Activated T-cell treated with anti-CD3 and anti-CD28 coated beads, Interleukin-2, amount 50 U/mL, for 24 hours (primary cell): ENCODE measurements at regions not wholly inside any gene's neighbourhood (a gene's known extent, or its start where the extent isn't known, plus 50 kb on each side); places are given as distances from the start of the nearest gene placed in this dataset.
A peak's percentile ranks its signal among the peaks of the same experiment; 100 is the strongest.

Source experiments
- DNase-seq: peaks from one replicate; pipeline ENCODE4 v3.0.0-alpha.2; 2020
- H3K27ac Mint-ChIP-seq: 2 replicates; pipeline ENCODE4 v1.8.0; 2020; ENCODE audit warnings: mild to moderate bottlenecking, mixed read lengths
- H3K27me3 Mint-ChIP-seq: 2 replicates; pipeline ENCODE4 v1.8.0; 2020; ENCODE audit warnings: mixed read lengths
- H3K36me3 Mint-ChIP-seq: 2 replicates; pipeline ENCODE4 v1.8.0; 2020; ENCODE audit warnings: low read depth, mixed read lengths
- H3K4me1 Mint-ChIP-seq: 2 replicates; pipeline ENCODE4 v1.8.0; 2020; ENCODE audit warnings: low read depth, mixed read lengths
- H3K4me3 Mint-ChIP-seq: 2 replicates; pipeline ENCODE4 v1.8.0; 2020; ENCODE audit warnings: mild to moderate bottlenecking, moderate library complexity, mixed read lengths
- H3K9me3 Mint-ChIP-seq: 2 replicates; pipeline ENCODE4 v1.8.0; 2020; ENCODE audit warnings: mixed read lengths

- Mint-ChIP-seq H3K9me3 (no peaks in the 10 kb centered on the region), H3K27ac (no peak overlapping the region), H3K27me3 (peaks cover 37% of the 10 kb centered on the region), H3K4me1 (no peaks in the 10 kb centered on the region), H3K36me3 (no peaks in the 10 kb centered on the region), H3K4me3 (no peak overlapping the region)
- no peak for DNase-seq
Measured at GRCh38 chr9:87300915-87301314, 196.8 kb upstream of the DAPK1 start.

GRCh38 chr9:87301371-87301770 is 196.3 kb upstream of the DAPK1 start:
- DNase-seq, result no peak
- Mint-ChIP-seq H3K27ac (no peak overlapping the region), H3K27me3 (peaks cover 37% of the 10 kb centered on the region), H3K9me3 (no peaks in the 10 kb centered on the region), H3K4me3 (no peak overlapping the region), H3K4me1 (no peaks in the 10 kb centered on the region), H3K36me3 (no peaks in the 10 kb centered on the region)

- DNase-seq, result no peak
- H3K4me1 Mint-ChIP-seq, result no peaks in the 10 kb centered on the region
- peaks cover 33% of the 10 kb centered on the region for H3K27me3 Mint-ChIP-seq
- no peak overlapping the region for H3K4me3 Mint-ChIP-seq
- H3K9me3 Mint-ChIP-seq, result no peaks in the 10 kb centered on the region
- H3K36me3 Mint-ChIP-seq, result no peaks in the 10 kb centered on the region
- H3K27ac Mint-ChIP-seq, result no peak overlapping the region
Measured at GRCh38 chr9:87305151-87305550, 192.5 kb upstream of the DAPK1 start.

GRCh38 chr9:87306006-87306405 is 191.7 kb upstream of the DAPK1 start:
- H3K27ac Mint-ChIP-seq, result no peak overlapping the region
- peaks cover 1% of the 10 kb centered on the region for H3K4me1 Mint-ChIP-seq
- no peak for DNase-seq
- peaks cover 31% of the 10 kb centered on the region for H3K27me3 Mint-ChIP-seq
- no peaks in the 10 kb centered on the region for H3K36me3 Mint-ChIP-seq
- H3K9me3 Mint-ChIP-seq, result no peaks in the 10 kb centered on the region
- no peak overlapping the region for H3K4me3 Mint-ChIP-seq

GRCh38 chr9:87307848-87308247 is 189.8 kb upstream of the DAPK1 start:
- peaks cover 26% of the 10 kb centered on the region for H3K27me3 Mint-ChIP-seq
- no peak for DNase-seq
- H3K4me1 Mint-ChIP-seq, result peaks cover 2% of the 10 kb centered on the region
- no peaks in the 10 kb centered on the region for H3K36me3 Mint-ChIP-seq
- H3K27ac Mint-ChIP-seq, result no peak overlapping the region
- H3K9me3 Mint-ChIP-seq, result no peaks in the 10 kb centered on the region
- H3K4me3 Mint-ChIP-seq, result no peak overlapping the region

- H3K4me1 Mint-ChIP-seq, result peaks cover 2% of the 10 kb centered on the region
- no peak overlapping the region for H3K27ac Mint-ChIP-seq
- DNase-seq, result no peak
- no peaks in the 10 kb centered on the region for H3K9me3 Mint-ChIP-seq
- H3K36me3 Mint-ChIP-seq, result no peaks in the 10 kb centered on the region
- peaks cover 15% of the 10 kb centered on the region for H3K27me3 Mint-ChIP-seq
- no peak overlapping the region for H3K4me3 Mint-ChIP-seq
Measured at GRCh38 chr9:87309236-87309635, 188.4 kb upstream of the DAPK1 start.

- peak overlapping the region; percentile 0 for H3K27ac Mint-ChIP-seq
Measured at GRCh38 chr9:87310827-87311523, 186.7 kb upstream of the DAPK1 start.

GRCh38 chr9:87319656-87320055 is 178.0 kb upstream of the DAPK1 start:
- DNase-seq, result no peak
- no peak overlapping the region for H3K4me3 Mint-ChIP-seq
- no peak overlapping the region for H3K27ac Mint-ChIP-seq
- no peaks in the 10 kb centered on the region for H3K9me3 Mint-ChIP-seq
- H3K27me3 Mint-ChIP-seq, result peaks cover 2% of the 10 kb centered on the region
- no peaks in the 10 kb centered on the region for H3K4me1 Mint-ChIP-seq
- H3K36me3 Mint-ChIP-seq, result no peaks in the 10 kb centered on the region

More at GRCh38 chr9:87310827-87311523, 186.7 kb upstream of the DAPK1 start:
- no peak for DNase-seq
- Mint-ChIP-seq H3K4me1 (peaks cover 2% of the 10 kb centered on the region), H3K4me3 (no peak overlapping the region), H3K9me3 (no peaks in the 10 kb centered on the region), H3K36me3 (no peaks in the 10 kb centered on the region), H3K27me3 (peaks cover 10% of the 10 kb centered on the region)

- DNase-seq, result no peak
- H3K36me3 Mint-ChIP-seq, result no peaks in the 10 kb centered on the region
- no peak overlapping the region for H3K4me3 Mint-ChIP-seq
- H3K9me3 Mint-ChIP-seq, result no peaks in the 10 kb centered on the region
- H3K27me3 Mint-ChIP-seq, result peaks cover 2% of the 10 kb centered on the region
- H3K4me1 Mint-ChIP-seq, result no peaks in the 10 kb centered on the region
- no peak overlapping the region for H3K27ac Mint-ChIP-seq
Measured at GRCh38 chr9:87320146-87320884, 177.4 kb upstream of the DAPK1 start.

GRCh38 chr9:87322840-87323635 is 174.6 kb upstream of the DAPK1 start:
- H3K36me3 Mint-ChIP-seq, result no peaks in the 10 kb centered on the region
- H3K4me3 Mint-ChIP-seq, result no peak overlapping the region
- no peaks in the 10 kb centered on the region for H3K9me3 Mint-ChIP-seq
- no peak for DNase-seq
- H3K27ac Mint-ChIP-seq, result no peak overlapping the region
- no peaks in the 10 kb centered on the region for H3K4me1 Mint-ChIP-seq
- H3K27me3 Mint-ChIP-seq, result peaks cover 11% of the 10 kb centered on the region

GRCh38 chr9:87323928-87324327 is 173.7 kb upstream of the DAPK1 start:
- Mint-ChIP-seq H3K4me1 (no peaks in the 10 kb centered on the region), H3K27me3 (peaks cover 16% of the 10 kb centered on the region), H3K9me3 (no peaks in the 10 kb centered on the region), H3K27ac (no peak overlapping the region), H3K36me3 (no peaks in the 10 kb centered on the region), H3K4me3 (no peak overlapping the region)
- DNase-seq, result no peak

- no peaks in the 10 kb centered on the region for H3K36me3 Mint-ChIP-seq
- no peak for DNase-seq
- no peaks in the 10 kb centered on the region for H3K9me3 Mint-ChIP-seq
- no peak overlapping the region for H3K27ac Mint-ChIP-seq
- no peaks in the 10 kb centered on the region for H3K4me1 Mint-ChIP-seq
- H3K27me3 Mint-ChIP-seq, result peaks cover 21% of the 10 kb centered on the region
- H3K4me3 Mint-ChIP-seq, result no peak overlapping the region
Measured at GRCh38 chr9:87324613-87325194, 173.0 kb upstream of the DAPK1 start.

GRCh38 chr9:87327575-87328125 is 170.0 kb upstream of the DAPK1 start:
- H3K36me3 Mint-ChIP-seq, result no peaks in the 10 kb centered on the region
- peaks cover 7% of the 10 kb centered on the region for H3K9me3 Mint-ChIP-seq
- no peak overlapping the region for H3K4me3 Mint-ChIP-seq
- no peaks in the 10 kb centered on the region for H3K4me1 Mint-ChIP-seq
- H3K27me3 Mint-ChIP-seq, result peaks cover 23% of the 10 kb centered on the region
- no peak overlapping the region for H3K27ac Mint-ChIP-seq
- DNase-seq, result no peak

- no peak for DNase-seq
- Mint-ChIP-seq H3K27ac (no peak overlapping the region), H3K4me1 (peaks cover 12% of the 10 kb centered on the region), H3K36me3 (no peaks in the 10 kb centered on the region), H3K4me3 (no peak overlapping the region), H3K27me3 (peaks cover 47% of the 10 kb centered on the region), H3K9me3 (peaks cover 7% of the 10 kb centered on the region)
Measured at GRCh38 chr9:87333802-87334201, 163.9 kb upstream of the DAPK1 start.
